ENCODE measurements at regions not wholly inside any gene's neighbourhood (a gene's known extent, or its start where the extent isn't known, plus 50 kb on each side); places are given as distances from the start of the nearest gene placed in this dataset.
"Not testable (repeated sequence)": the region's sequence is repeated elsewhere in the genome, so short reads cannot be mapped to it uniquely, and the experiment has no call there.

GRCh38 chr7:20068004-20068403, 149.2 kb downstream of the MACC1 start:
- not testable (repeated sequence) for TF ChIP-seq CTCF (IDR thresholded peaks at IDR 0.05); POLR2A (IDR thresholded peaks at IDR 0.05); POLR2AphosphoS5 (IDR thresholded peaks at IDR 0.05; ENCODE audit: insufficient read depth in 1 of 2, low read depth in 1 of 2)

All from vagina (tissue), 2 donors.